NT2/D1 (cell line): ENCODE measurements at regions not wholly inside any gene's neighbourhood (a gene's known extent, or its start where the extent isn't known, plus 50 kb on each side); places are given as distances from the start of the nearest gene placed in this dataset.

Source experiments
- SUZ12 ChIP-seq: IDR thresholded peaks from 2 replicates; pipeline ENCODE4 v1.6.1; 2011; ENCODE audit not compliant: insufficient read length, insufficient read depth; ENCODE audit errors: extremely low read depth
- YY1 ChIP-seq: IDR thresholded peaks from 2 replicates; pipeline ENCODE4 v1.6.1; 2011; ENCODE audit not compliant: insufficient read length, insufficient read depth
- ZNF274 ChIP-seq: IDR thresholded peaks from 2 replicates; pipeline ENCODE4 v1.6.1; 2011; ENCODE audit warnings: mild to moderate bottlenecking, low read depth, low read length

GRCh38 chr2:142323206-142323605 is 192.4 kb upstream of the LRP1B start:
- TF ChIP-seq YY1, result no peak
- no peak for TF ChIP-seq ZNF274
- no peak for TF ChIP-seq SUZ12
